ENCODE measurements at regions not wholly inside any gene's neighbourhood (a gene's known extent, or its start where the extent isn't known, plus 50 kb on each side); places are given as distances from the start of the nearest gene placed in this dataset.
"Not testable (repeated sequence)": the region's sequence is repeated elsewhere in the genome, so short reads cannot be mapped to it uniquely, and the experiment has no call there.

- H3K4me3 Mint-ChIP-seq: no peak overlapping the region
- peaks cover 0 to 5% (median 0%) of the 10 kb centered on the region in 6 donors for H3K9me3 Mint-ChIP-seq
- no peak overlapping the region for H3K27ac Mint-ChIP-seq
- H3K4me1 Mint-ChIP-seq: no peaks in the 10 kb centered on the region
- H3K27me3 Mint-ChIP-seq (ENCODE audit: low read depth in 3 of 3): peaks cover 0 to 1% (median 0%) of the 10 kb centered on the region in 3 donors
- no peak for DNase-seq
- no peaks in the 10 kb centered on the region for H3K36me3 Mint-ChIP-seq
Measured at GRCh38 chr3:20305647-20306046, 119.6 kb upstream of the SGO1 start.

GRCh38 chr3:20302766-20303165, 116.8 kb upstream of the SGO1 start:
- peaks cover 0 to 1% (median 0%) of the 10 kb centered on the region in 3 donors for H3K27me3 Mint-ChIP-seq (ENCODE audit: low read depth in 3 of 3)
- H3K4me3 Mint-ChIP-seq: no peak overlapping the region
- H3K9me3 Mint-ChIP-seq: peaks cover 0 to 7% (median 0%) of the 10 kb centered on the region in 6 donors
- no peak overlapping the region for H3K27ac Mint-ChIP-seq
- no peak for DNase-seq
- no peaks in the 10 kb centered on the region for H3K4me1 Mint-ChIP-seq
- H3K36me3 Mint-ChIP-seq: no peaks in the 10 kb centered on the region

- Mint-ChIP-seq H3K4me1 (no peaks in the 10 kb centered on the region), H3K4me3 (no peak overlapping the region), H3K9me3 (peaks cover 22 to 72% (median 38%) of the 10 kb centered on the region in 6 donors), H3K27me3 (ENCODE audit: low read depth in 3 of 3) (no peaks in the 10 kb centered on the region), H3K27ac (no peak overlapping the region), H3K36me3 (peaks cover 3 to 18% (median 16%) of the 10 kb centered on the region in 3 donors)
- DNase-seq: no peak
Measured at GRCh38 chr3:20288050-20288449, 102.0 kb upstream of the SGO1 start.

- peaks cover 0 to 10% (median 8%) of the 10 kb centered on the region in 3 donors for H3K36me3 Mint-ChIP-seq
- H3K4me1 Mint-ChIP-seq: peaks cover 5 to 20% of the 10 kb centered on the region in 2 donors
- peak in 1 of 3 donors; percentile 5 for DNase-seq
- H3K27ac Mint-ChIP-seq: no peak overlapping the region
- H3K4me3 Mint-ChIP-seq: peak overlapping the region in 2 of 5 donors; percentile 43 to 50
- peaks cover 3 to 7% (median 5%) of the 10 kb centered on the region in 3 donors for H3K27me3 Mint-ChIP-seq (ENCODE audit: low read depth in 3 of 3)
- peaks cover 14 to 32% (median 28%) of the 10 kb centered on the region in 6 donors for H3K9me3 Mint-ChIP-seq
Measured at GRCh38 chr3:20280257-20280656, 94.3 kb upstream of the SGO1 start.

GRCh38 chr3:20265977-20266376, 80.0 kb upstream of the SGO1 start:
- H3K27ac Mint-ChIP-seq, H3K4me1 Mint-ChIP-seq, H3K4me3 Mint-ChIP-seq, DNase-seq: not testable (repeated sequence)
- H3K9me3 Mint-ChIP-seq: peaks cover 12 to 29% (median 21%) of the 10 kb centered on the region in 6 donors
- H3K36me3 Mint-ChIP-seq: peaks cover 0 to 11% (median 6%) of the 10 kb centered on the region in 3 donors
- peaks cover 0 to 10% (median 2%) of the 10 kb centered on the region in 3 donors for H3K27me3 Mint-ChIP-seq (ENCODE audit: low read depth in 3 of 3)

- Mint-ChIP-seq H3K4me3 (no peak overlapping the region), H3K4me1 (no peaks in the 10 kb centered on the region), H3K9me3 (peaks cover 12 to 27% (median 19%) of the 10 kb centered on the region in 6 donors), H3K27me3 (ENCODE audit: low read depth in 3 of 3) (peaks cover 2 to 10% (median 2%) of the 10 kb centered on the region in 3 donors), H3K36me3 (peaks cover 0 to 11% (median 6%) of the 10 kb centered on the region in 3 donors), H3K27ac (no peak overlapping the region)
- DNase-seq: no peak
Measured at GRCh38 chr3:20264900-20265567, 79.0 kb upstream of the SGO1 start.

GRCh38 chr3:20258371-20258770, 72.4 kb upstream of the SGO1 start:
- Mint-ChIP-seq H3K4me3 (no peak overlapping the region), H3K27ac (no peak overlapping the region), H3K4me1 (no peaks in the 10 kb centered on the region), H3K36me3 (no peaks in the 10 kb centered on the region), H3K27me3 (ENCODE audit: low read depth in 3 of 3) (peaks cover 0 to 5% (median 0%) of the 10 kb centered on the region in 3 donors), H3K9me3 (peaks cover 0 to under 1% (median 0%) of the 10 kb centered on the region in 6 donors)
- no peak for DNase-seq

GRCh38 chr3:20256144-20256543, 70.1 kb upstream of the SGO1 start:
- peaks cover 0 to 2% (median 0%) of the 10 kb centered on the region in 6 donors for H3K9me3 Mint-ChIP-seq
- no peak overlapping the region for H3K4me3 Mint-ChIP-seq
- H3K4me1 Mint-ChIP-seq: no peaks in the 10 kb centered on the region
- no peak overlapping the region for H3K27ac Mint-ChIP-seq
- no peaks in the 10 kb centered on the region for H3K36me3 Mint-ChIP-seq
- no peak for DNase-seq
- H3K27me3 Mint-ChIP-seq (ENCODE audit: low read depth in 3 of 3): peaks cover 0 to 5% (median 2%) of the 10 kb centered on the region in 3 donors

GRCh38 chr3:20254268-20255117, 68.5 kb upstream of the SGO1 start:
- H3K27ac Mint-ChIP-seq: no peak overlapping the region
- no peak for DNase-seq
- H3K4me1 Mint-ChIP-seq: no peaks in the 10 kb centered on the region
- H3K27me3 Mint-ChIP-seq (ENCODE audit: low read depth in 3 of 3): peaks cover 0 to 3% (median 2%) of the 10 kb centered on the region in 3 donors
- H3K4me3 Mint-ChIP-seq: no peak overlapping the region
- H3K9me3 Mint-ChIP-seq: peaks cover 0 to 2% (median 0%) of the 10 kb centered on the region in 6 donors
- no peaks in the 10 kb centered on the region for H3K36me3 Mint-ChIP-seq

GRCh38 chr3:20250786-20251185, 64.8 kb upstream of the SGO1 start:
- H3K4me1 Mint-ChIP-seq: no peaks in the 10 kb centered on the region
- no peaks in the 10 kb centered on the region for H3K36me3 Mint-ChIP-seq
- H3K4me3 Mint-ChIP-seq: no peak overlapping the region
- H3K27ac Mint-ChIP-seq: no peak overlapping the region
- no peak for DNase-seq
- peaks cover 2 to 6% (median 2%) of the 10 kb centered on the region in 3 donors for H3K27me3 Mint-ChIP-seq (ENCODE audit: low read depth in 3 of 3)
- peaks cover 0 to 3% (median 0%) of the 10 kb centered on the region in 6 donors for H3K9me3 Mint-ChIP-seq

- no peak overlapping the region for H3K4me3 Mint-ChIP-seq
- H3K4me1 Mint-ChIP-seq: no peaks in the 10 kb centered on the region
- no peak for DNase-seq
- peaks cover 0 to 3% (median 0%) of the 10 kb centered on the region in 6 donors for H3K9me3 Mint-ChIP-seq
- H3K27me3 Mint-ChIP-seq (ENCODE audit: low read depth in 3 of 3): peaks cover 2 to 5% (median 2%) of the 10 kb centered on the region in 3 donors
- H3K36me3 Mint-ChIP-seq: no peaks in the 10 kb centered on the region
- no peak overlapping the region for H3K27ac Mint-ChIP-seq
Measured at GRCh38 chr3:20250314-20250713, 64.3 kb upstream of the SGO1 start.

- Mint-ChIP-seq H3K27me3 (ENCODE audit: low read depth in 3 of 3) (peaks cover 0 to 9% (median 5%) of the 10 kb centered on the region in 3 donors), H3K36me3 (peaks cover 0 to 4% (median 0%) of the 10 kb centered on the region in 3 donors), H3K9me3 (peaks cover 0 to 3% (median 0%) of the 10 kb centered on the region in 6 donors), H3K4me1 (no peaks in the 10 kb centered on the region), H3K4me3 (no peak overlapping the region), H3K27ac (no peak overlapping the region)
- DNase-seq: no peak
Measured at GRCh38 chr3:20246662-20247061, 60.7 kb upstream of the SGO1 start.

- peaks cover 0 to 9% (median 5%) of the 10 kb centered on the region in 3 donors for H3K27me3 Mint-ChIP-seq (ENCODE audit: low read depth in 3 of 3)
- no peaks in the 10 kb centered on the region for H3K4me1 Mint-ChIP-seq
- peaks cover 0 to 3% (median under 1%) of the 10 kb centered on the region in 6 donors for H3K9me3 Mint-ChIP-seq
- DNase-seq: no peak
- no peak overlapping the region for H3K4me3 Mint-ChIP-seq
- H3K27ac Mint-ChIP-seq: no peak overlapping the region
- peaks cover 0 to 4% (median 0%) of the 10 kb centered on the region in 3 donors for H3K36me3 Mint-ChIP-seq
Measured at GRCh38 chr3:20245781-20246180, 59.8 kb upstream of the SGO1 start.
